ENCODE measurements at regions not wholly inside any gene's neighbourhood (a gene's known extent, or its start where the extent isn't known, plus 50 kb on each side); places are given as distances from the start of the nearest gene placed in this dataset.

- H3K4me2 ChIP-seq (ENCODE audit: low read depth, low read length, poor library complexity, severe bottlenecking): no peak overlapping the region
- TF ChIP-seq CTCF (IDR thresholded peaks at IDR 0.05; ENCODE audit: insufficient read depth, low read length, poor library complexity, severe bottlenecking) (no peak), EZH2phosphoT487 (conservative IDR thresholded peaks at IDR 0.05; ENCODE audit: low read length) (no peak)
- H3F3A ChIP-seq (ENCODE audit: insufficient read depth): no peaks in the 10 kb centered on the region
- no peak overlapping the region for H3K9ac ChIP-seq (ENCODE audit: low read length)
- H3K27ac ChIP-seq (ENCODE audit: low read depth, low read length): no peak overlapping the region
- H3K4me3 ChIP-seq (ENCODE audit: insufficient read depth, low read length, poor library complexity, severe bottlenecking): no peak overlapping the region
- H3K9me3 ChIP-seq (ENCODE audit: insufficient read depth, low read length): no peaks in the 10 kb centered on the region
- peak overlapping the region; percentile 1 for H2AFZ ChIP-seq (ENCODE audit: low read depth, low read length, severe bottlenecking)
- H4K20me1 ChIP-seq (ENCODE audit: low read depth, low read length): no peaks in the 10 kb centered on the region
- H3K36me3 ChIP-seq (ENCODE audit: low read length): no peaks in the 10 kb centered on the region
- no peaks in the 10 kb centered on the region for H3K27me3 ChIP-seq (ENCODE audit: low read length)
- no peaks in the 10 kb centered on the region for H3K79me2 ChIP-seq (ENCODE audit: insufficient read depth, low read length)
- H3K9me2 ChIP-seq (replicated peaks; ENCODE audit: insufficient read depth, low read length): no peaks in the 10 kb centered on the region
These were observed 258.7 kb upstream of the ADGRL4 start for GRCh38 chr1:79264975-79265818.

DNA sequence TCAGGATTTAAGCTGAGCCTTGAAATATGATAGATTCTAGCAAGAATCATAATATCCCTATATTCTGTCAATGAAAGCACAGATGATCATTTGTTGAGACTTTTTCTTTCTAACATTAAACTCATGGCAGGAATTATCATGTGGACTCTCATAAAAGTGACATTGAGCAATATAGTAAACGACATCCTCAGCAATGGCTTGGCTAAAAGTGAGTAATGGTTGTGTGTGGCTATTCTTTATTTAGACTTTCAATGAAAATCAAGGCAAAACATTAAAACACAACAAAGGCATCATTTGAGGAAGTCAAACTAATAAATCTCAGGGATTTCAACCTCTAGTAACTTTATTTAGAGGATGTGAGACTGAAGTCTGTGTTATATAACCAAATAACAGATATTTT is 257.8 kb upstream of the ADGRL4 start:
- Histone ChIP-seq H3K9me3 (ENCODE audit: insufficient read depth, low read length) (no peaks in the 10 kb centered on the region), H3K9me2 (replicated peaks; ENCODE audit: insufficient read depth, low read length) (no peaks in the 10 kb centered on the region), H3K36me3 (ENCODE audit: low read length) (no peaks in the 10 kb centered on the region), H2AFZ (ENCODE audit: low read depth, low read length, severe bottlenecking) (no peak overlapping the region), H3K27me3 (ENCODE audit: low read length) (no peaks in the 10 kb centered on the region), H3K79me2 (ENCODE audit: insufficient read depth, low read length) (no peaks in the 10 kb centered on the region), H3K27ac (ENCODE audit: low read depth, low read length) (no peak overlapping the region), H3K9ac (ENCODE audit: low read length) (no peak overlapping the region), H3F3A (ENCODE audit: insufficient read depth) (no peaks in the 10 kb centered on the region), H3K4me2 (ENCODE audit: low read depth, low read length, poor library complexity, severe bottlenecking) (no peak overlapping the region), H4K20me1 (ENCODE audit: low read depth, low read length) (no peaks in the 10 kb centered on the region), H3K4me3 (ENCODE audit: insufficient read depth, low read length, poor library complexity, severe bottlenecking) (no peak overlapping the region)
- TF ChIP-seq EZH2phosphoT487 (conservative IDR thresholded peaks at IDR 0.05; ENCODE audit: low read length): no peak
- no peak for TF ChIP-seq CTCF (IDR thresholded peaks at IDR 0.05; ENCODE audit: insufficient read depth, low read length, poor library complexity, severe bottlenecking)

GRCh38 chr1:79262745-79263258 is 256.3 kb upstream of the ADGRL4 start:
- H3K9me2 ChIP-seq (replicated peaks; ENCODE audit: insufficient read depth, low read length): no peaks in the 10 kb centered on the region
- no peak overlapping the region for H3K4me3 ChIP-seq (ENCODE audit: insufficient read depth, low read length, poor library complexity, severe bottlenecking)
- H3K9me3 ChIP-seq (ENCODE audit: insufficient read depth, low read length): no peaks in the 10 kb centered on the region
- TF ChIP-seq EZH2phosphoT487 (conservative IDR thresholded peaks at IDR 0.05; ENCODE audit: low read length) (no peak), CTCF (IDR thresholded peaks at IDR 0.05; ENCODE audit: insufficient read depth, low read length, poor library complexity, severe bottlenecking) (no peak)
- no peaks in the 10 kb centered on the region for H3K36me3 ChIP-seq (ENCODE audit: low read length)
- no peaks in the 10 kb centered on the region for H3K27me3 ChIP-seq (ENCODE audit: low read length)
- no peaks in the 10 kb centered on the region for H3K79me2 ChIP-seq (ENCODE audit: insufficient read depth, low read length)
- H2AFZ ChIP-seq (ENCODE audit: low read depth, low read length, severe bottlenecking): peak overlapping the region; percentile 9
- H3K27ac ChIP-seq (ENCODE audit: low read depth, low read length): no peak overlapping the region
- no peak overlapping the region for H3K4me2 ChIP-seq (ENCODE audit: low read depth, low read length, poor library complexity, severe bottlenecking)
- H4K20me1 ChIP-seq (ENCODE audit: low read depth, low read length): no peaks in the 10 kb centered on the region
- H3F3A ChIP-seq (ENCODE audit: insufficient read depth): no peaks in the 10 kb centered on the region
- H3K9ac ChIP-seq (ENCODE audit: low read length): no peak overlapping the region

Data from SU-DHL-6 (cell line).